Retinal pigment epithelial cell (primary cell): ENCODE measurements at regions not wholly inside any gene's neighbourhood (a gene's known extent, or its start where the extent isn't known, plus 50 kb on each side); places are given as distances from the start of the nearest gene placed in this dataset.

ENCODE experiments used
- DNase-seq: peaks from one replicate; pipeline ENCODE4 v3.0.0-alpha.2; 2010; ENCODE audit warnings: low read depth
- H3K4me3 ChIP-seq: 2 replicates; pipeline ENCODE4 v1.5.1; 2011; ENCODE audit warnings: mild to moderate bottlenecking, low read length, control low read depth, moderate library complexity
- TF ChIP-seq, protein P1 (sequence below): conservative IDR thresholded peaks from 2 replicates; pipeline ENCODE4 v1.5.1; 2011; ENCODE audit warnings: low read depth, low read length, control low read depth, inconsistent platforms

DNA sequence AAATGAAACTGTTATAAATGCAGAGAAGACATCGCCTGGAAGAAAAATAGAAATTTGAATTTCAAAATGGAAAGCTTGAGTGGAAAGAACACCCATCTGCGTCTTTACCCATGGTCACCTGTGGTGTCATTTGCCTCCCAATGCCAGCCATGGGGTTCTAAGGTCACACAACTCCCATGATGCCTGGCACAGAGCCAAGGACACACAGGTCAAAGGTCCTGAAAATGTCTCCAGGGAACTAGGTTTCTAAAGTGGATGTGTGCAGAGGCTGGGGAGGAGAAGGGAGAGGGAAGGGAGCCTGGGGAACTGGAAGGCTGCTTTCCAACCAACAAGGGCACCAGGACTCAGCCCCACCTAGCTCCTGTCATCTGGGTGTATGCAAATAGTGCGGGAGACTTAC lies 724.0 kb upstream of the TMEM132C start:
- no peak overlapping the region for H3K4me3 ChIP-seq
- DNase-seq: no peak
- TF ChIP-seq, protein P1, sequence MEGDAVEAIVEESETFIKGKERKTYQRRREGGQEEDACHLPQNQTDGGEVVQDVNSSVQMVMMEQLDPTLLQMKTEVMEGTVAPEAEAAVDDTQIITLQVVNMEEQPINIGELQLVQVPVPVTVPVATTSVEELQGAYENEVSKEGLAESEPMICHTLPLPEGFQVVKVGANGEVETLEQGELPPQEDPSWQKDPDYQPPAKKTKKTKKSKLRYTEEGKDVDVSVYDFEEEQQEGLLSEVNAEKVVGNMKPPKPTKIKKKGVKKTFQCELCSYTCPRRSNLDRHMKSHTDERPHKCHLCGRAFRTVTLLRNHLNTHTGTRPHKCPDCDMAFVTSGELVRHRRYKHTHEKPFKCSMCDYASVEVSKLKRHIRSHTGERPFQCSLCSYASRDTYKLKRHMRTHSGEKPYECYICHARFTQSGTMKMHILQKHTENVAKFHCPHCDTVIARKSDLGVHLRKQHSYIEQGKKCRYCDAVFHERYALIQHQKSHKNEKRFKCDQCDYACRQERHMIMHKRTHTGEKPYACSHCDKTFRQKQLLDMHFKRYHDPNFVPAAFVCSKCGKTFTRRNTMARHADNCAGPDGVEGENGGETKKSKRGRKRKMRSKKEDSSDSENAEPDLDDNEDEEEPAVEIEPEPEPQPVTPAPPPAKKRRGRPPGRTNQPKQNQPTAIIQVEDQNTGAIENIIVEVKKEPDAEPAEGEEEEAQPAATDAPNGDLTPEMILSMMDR: no peak

DNA sequence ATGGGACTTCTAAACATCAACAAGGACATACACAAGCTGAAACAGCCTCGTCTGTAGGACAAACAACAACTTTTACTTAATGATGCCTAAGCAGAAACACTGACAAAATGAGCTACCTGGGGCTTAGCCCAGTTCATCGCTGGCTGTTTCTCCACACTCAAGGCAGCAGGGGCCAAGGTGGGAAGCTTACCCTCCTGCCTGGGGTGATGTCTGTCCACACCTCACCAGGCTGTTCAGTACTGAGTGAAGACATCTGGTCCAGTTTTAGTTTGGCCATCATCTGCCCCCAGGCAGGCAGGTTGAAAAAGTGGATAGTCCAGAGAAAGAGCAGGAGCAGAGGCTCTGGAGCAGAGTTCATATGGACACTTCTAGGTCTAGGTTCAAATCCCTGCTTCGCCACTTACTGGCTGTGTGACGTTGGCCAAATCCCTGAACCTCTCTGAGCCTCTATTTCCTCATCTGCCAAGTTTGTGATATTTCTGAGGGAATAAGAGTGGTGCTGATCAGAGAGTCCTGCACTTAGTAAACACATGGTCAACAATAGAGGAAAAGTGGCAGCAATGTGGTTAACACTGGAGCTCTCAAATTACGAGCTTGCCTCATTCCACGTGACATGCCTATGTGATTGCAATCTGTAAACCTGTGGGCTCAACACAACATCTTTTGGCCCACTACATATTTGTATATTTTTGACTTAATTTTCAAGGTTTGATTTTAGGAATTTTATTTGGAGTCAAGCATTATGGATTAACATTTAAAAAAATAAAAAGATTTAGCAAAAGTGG lies 720.1 kb upstream of the TMEM132C start:
- TF ChIP-seq, protein P1: no peak
- no peak overlapping the region for H3K4me3 ChIP-seq
- DNase-seq: no peak

DNA sequence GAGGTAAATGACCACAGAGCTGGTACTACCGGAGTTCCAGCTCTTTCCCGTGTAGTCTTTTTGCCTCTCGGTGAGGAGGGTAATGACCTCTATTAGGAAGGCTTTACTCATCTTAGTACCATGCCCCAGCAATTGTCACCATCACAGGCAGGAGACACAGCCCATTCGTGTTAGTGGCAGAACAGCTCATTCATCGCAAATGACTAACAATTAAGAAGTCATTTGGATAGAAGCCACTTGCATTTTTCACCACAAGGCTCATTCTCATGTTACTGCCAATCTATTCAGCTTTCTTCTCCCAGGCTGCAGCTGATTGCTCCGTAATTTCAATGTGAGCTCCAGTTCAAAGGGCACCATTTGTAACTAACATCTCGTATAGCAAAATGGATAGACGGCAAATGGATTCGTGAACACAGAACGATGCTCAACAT lies 718.8 kb upstream of the TMEM132C start:
- TF ChIP-seq, protein P1: no peak
- no peak overlapping the region for H3K4me3 ChIP-seq
- no peak for DNase-seq

DNA sequence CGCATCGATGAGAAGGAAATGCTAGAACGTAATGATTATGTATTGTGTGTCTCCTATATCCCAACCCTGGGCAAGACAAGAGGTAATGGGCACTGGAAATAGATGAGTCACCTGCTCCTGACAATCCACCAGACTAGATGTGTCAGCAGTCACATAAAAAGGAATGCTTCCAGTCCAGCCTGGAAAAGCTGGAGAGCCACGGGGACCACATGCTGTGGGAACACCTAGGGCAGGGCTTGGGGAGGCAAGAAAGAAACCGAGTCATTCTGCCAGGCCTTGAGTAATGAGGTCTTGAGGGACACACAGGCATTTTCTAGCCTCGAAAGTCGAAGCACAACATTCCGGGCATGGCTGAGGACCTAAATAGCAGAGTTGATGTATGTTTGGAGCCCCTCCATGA lies 716.7 kb upstream of the TMEM132C start:
- TF ChIP-seq, protein P1: no peak
- DNase-seq: peak; percentile 7

DNA sequence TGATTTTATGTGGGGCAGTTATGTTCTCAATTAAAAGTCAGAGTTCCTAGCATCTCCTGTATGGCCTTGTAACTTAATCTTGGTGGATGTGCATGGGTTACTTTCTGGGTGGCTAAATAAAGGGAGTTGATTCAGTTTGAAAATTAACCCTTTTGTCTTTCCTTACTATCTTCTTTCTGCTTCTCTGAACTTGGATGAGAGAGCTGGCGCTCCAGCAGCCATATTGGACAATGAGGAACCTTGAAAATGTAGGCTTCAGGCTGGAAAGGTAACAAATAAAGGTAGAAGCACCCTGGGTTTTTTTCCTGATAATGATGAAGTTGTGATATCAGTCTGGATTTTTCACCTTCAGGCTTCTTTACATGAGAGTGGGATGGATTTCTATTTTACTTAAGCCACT lies 714.1 kb upstream of the TMEM132C start:
- TF ChIP-seq, protein P1: no peak
- DNase-seq: no peak
- H3K4me3 ChIP-seq: no peak overlapping the region

More for the DNA sequence above, 716.7 kb upstream of the TMEM132C start:
- H3K4me3 ChIP-seq: no peak overlapping the region

DNA sequence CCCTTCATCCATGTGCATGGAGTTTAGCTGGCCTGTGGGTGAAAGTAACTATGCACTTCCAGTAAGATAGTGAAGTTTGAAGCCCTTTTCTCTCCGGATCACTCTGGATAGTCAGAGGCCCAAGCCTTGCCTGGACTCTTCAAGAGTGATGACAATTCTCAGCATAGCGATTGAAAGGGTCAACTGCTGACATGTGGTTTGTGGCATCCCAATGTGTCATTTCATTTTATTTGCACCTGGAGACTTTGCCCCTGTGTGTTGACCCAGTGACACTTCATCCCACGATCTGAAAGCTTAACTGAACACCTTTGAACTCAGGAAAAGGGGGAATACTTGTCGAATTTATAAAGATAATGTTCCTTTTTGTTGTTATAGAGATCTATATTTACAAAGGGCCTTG lies 711.9 kb upstream of the TMEM132C start:
- TF ChIP-seq, protein P1: no peak
- no peak overlapping the region for H3K4me3 ChIP-seq
- DNase-seq: no peak

DNA sequence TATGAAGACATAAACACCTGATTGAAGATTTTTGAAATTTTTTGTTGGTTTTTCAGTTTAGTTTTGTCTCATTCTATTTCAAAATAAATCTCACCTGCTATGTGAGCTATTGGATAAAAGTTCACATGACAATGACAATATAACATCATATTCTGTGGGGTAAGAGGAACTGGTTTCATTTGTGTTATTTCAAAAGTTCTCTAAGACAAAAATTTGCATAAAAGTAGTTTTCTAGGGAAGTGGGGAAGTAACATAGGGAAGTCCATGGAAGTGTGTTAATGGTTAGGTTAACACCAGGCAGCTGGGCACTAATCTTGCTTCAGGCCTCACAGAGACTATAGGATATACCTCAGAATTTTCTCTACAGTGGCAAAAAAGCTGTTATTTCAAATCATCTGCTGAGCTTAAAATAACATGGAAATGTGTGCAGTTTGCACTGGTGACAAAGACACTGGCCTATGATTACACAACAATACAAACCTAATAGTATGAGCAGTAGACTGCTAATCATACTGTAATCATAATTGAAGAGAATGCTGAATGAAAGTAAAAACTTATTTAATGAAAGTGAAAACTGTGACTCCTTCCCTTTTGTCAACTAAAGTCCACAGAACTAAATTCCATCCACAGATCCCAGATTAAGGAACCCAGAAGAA lies 710.6 kb upstream of the TMEM132C start:
- DNase-seq: no peak
- TF ChIP-seq, protein P1: no peak
- no peak overlapping the region for H3K4me3 ChIP-seq
